A549 (cell line): ENCODE measurements at regions not wholly inside any gene's neighbourhood (a gene's known extent, or its start where the extent isn't known, plus 50 kb on each side); places are given as distances from the start of the nearest gene placed in this dataset.

ENCODE experiments used
- CBX8 ChIP-seq: fragments of 200-600 bp; sonication (generic); IDR thresholded peaks from 2 replicates; pipeline ENCODE4 v1.6.1; 2016
- EHMT2 ChIP-seq: fragments of 200-600 bp; sonication (generic); IDR thresholded peaks from 2 replicates; pipeline ENCODE4 v1.6.1; 2016; ENCODE audit warnings: antibody characterized with exemption, low read depth, mild to moderate bottlenecking, moderate library complexity
- EP300 ChIP-seq, 2 experiments: fragments of >200 bp; sonication (Bioruptor Twin); formaldehyde crosslinking; IDR thresholded peaks; 2 replicates in 1 of 2; 3 replicates in 1 of 2; pipeline ENCODE4 v1.6.1; 2016 to 2017
- FOSL2 ChIP-seq, 2 experiments: fragments of 450-650 bp in 1 of 2; fragments of >200 bp in 1 of 2; sonication (Bioruptor Twin) in 1 of 2; formaldehyde crosslinking; IDR thresholded peaks; 2 replicates each; pipeline versions ENCODE4 v1.5.0 to v1.6.1; 2016 to 2020; ENCODE audit warnings: mild to moderate bottlenecking in 1 of 2, moderate library complexity in 1 of 2
- JUN ChIP-seq, 2 experiments: fragments of >200 bp; sonication (Bioruptor Twin); formaldehyde crosslinking; IDR thresholded peaks; 2 replicates in 1 of 2; 3 replicates in 1 of 2; pipeline ENCODE4 v1.6.1; 2016 to 2017
- KDM1A ChIP-seq: fragments of 200-600 bp; sonication (generic); IDR thresholded peaks from 2 replicates; pipeline ENCODE4 v1.6.1; 2016; ENCODE audit warnings: low read depth, mild to moderate bottlenecking
- NFE2L2 ChIP-seq: fragments of 150-350 bp; conservative IDR thresholded peaks from 2 replicates; pipeline ENCODE4 v1.6.1; 2014; ENCODE audit warnings: low read length
- PBX3 ChIP-seq: IDR thresholded peaks from 2 replicates; pipeline ENCODE4 v1.6.1; 2012
- PHF8 ChIP-seq: fragments of 200-600 bp; sonication (generic); IDR thresholded peaks from 2 replicates; pipeline ENCODE4 v1.6.1; 2016; ENCODE audit warnings: low read depth, mild to moderate bottlenecking, antibody characterized with exemption, moderate library complexity, borderline replicate concordance
- POLR2A ChIP-seq: IDR thresholded peaks from 2 replicates; pipeline ENCODE4 v1.6.1; 2012; ENCODE audit warnings: mild to moderate bottlenecking, low read length
- RCOR1 ChIP-seq: fragments of 150-350 bp; IDR thresholded peaks from 2 replicates; pipeline ENCODE4 v1.6.1; 2014; ENCODE audit warnings: antibody characterized with exemption, low read length, low read depth
- TF ChIP-seq, protein P1 (sequence below): IDR thresholded peaks from 2 replicates; pipeline ENCODE4 v1.6.1; 2012
- TF ChIP-seq, protein P2 (sequence below): fragments of >200 bp; sonication (Bioruptor Twin); formaldehyde crosslinking; IDR thresholded peaks from 3 replicates; pipeline ENCODE4 v1.5.1; 2016
- TF ChIP-seq, protein P3 (sequence below): fragments of 450-650 bp; IDR thresholded peaks from 2 replicates; pipeline ENCODE4 v1.6.1; 2014; ENCODE audit warnings: antibody characterized with exemption

DNA sequence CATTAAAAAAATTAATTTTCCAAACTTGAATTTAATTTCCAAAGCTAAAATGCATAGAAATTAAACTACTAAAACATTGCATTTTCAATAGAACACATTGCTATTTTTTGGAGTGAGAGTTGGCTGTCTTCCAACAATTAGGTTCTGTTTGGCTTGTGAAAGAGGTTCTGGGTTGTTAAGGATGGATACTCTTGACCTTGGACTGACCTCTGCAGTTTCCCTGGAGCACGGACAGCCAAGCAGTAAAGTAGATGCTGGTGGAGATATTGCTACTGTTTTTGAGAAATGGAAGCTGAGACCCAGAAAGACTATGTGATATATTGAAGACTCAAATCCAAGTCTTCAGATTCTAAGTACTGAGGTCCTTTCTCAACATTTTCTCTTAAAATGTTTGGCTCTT lies 95.9 kb upstream of the CHD6 start:
- TF ChIP-seq, protein P1, sequence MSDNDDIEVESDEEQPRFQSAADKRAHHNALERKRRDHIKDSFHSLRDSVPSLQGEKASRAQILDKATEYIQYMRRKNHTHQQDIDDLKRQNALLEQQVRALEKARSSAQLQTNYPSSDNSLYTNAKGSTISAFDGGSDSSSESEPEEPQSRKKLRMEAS = no peak
- TF ChIP-seq PHF8 = no peak
- TF ChIP-seq, protein P2, sequence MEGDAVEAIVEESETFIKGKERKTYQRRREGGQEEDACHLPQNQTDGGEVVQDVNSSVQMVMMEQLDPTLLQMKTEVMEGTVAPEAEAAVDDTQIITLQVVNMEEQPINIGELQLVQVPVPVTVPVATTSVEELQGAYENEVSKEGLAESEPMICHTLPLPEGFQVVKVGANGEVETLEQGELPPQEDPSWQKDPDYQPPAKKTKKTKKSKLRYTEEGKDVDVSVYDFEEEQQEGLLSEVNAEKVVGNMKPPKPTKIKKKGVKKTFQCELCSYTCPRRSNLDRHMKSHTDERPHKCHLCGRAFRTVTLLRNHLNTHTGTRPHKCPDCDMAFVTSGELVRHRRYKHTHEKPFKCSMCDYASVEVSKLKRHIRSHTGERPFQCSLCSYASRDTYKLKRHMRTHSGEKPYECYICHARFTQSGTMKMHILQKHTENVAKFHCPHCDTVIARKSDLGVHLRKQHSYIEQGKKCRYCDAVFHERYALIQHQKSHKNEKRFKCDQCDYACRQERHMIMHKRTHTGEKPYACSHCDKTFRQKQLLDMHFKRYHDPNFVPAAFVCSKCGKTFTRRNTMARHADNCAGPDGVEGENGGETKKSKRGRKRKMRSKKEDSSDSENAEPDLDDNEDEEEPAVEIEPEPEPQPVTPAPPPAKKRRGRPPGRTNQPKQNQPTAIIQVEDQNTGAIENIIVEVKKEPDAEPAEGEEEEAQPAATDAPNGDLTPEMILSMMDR = no peak
- TF ChIP-seq RCOR1 = no peak
- TF ChIP-seq NFE2L2 = no peak
- TF ChIP-seq JUN (IDR thresholded peaks at IDR 0.05) = no peak
- TF ChIP-seq EP300 (IDR thresholded peaks at IDR 0.05) = no peak
- no peak for TF ChIP-seq EHMT2
- TF ChIP-seq PBX3 = no peak
- TF ChIP-seq KDM1A = no peak
- TF ChIP-seq FOSL2 (IDR thresholded peaks at IDR 0.05) = no peak
- no peak for TF ChIP-seq FOSL2 (CRISPR knock-in tag; IDR thresholded peaks at IDR 0.05)
- TF ChIP-seq POLR2A = no peak
- TF ChIP-seq CBX8 = no peak
- TF ChIP-seq, protein P3, sequence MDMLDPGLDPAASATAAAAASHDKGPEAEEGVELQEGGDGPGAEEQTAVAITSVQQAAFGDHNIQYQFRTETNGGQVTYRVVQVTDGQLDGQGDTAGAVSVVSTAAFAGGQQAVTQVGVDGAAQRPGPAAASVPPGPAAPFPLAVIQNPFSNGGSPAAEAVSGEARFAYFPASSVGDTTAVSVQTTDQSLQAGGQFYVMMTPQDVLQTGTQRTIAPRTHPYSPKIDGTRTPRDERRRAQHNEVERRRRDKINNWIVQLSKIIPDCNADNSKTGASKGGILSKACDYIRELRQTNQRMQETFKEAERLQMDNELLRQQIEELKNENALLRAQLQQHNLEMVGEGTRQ = no peak
